Testis (tissue), 2 donors: ENCODE measurements at regions not wholly inside any gene's neighbourhood (a gene's known extent, or its start where the extent isn't known, plus 50 kb on each side); places are given as distances from the start of the nearest gene placed in this dataset.

ENCODE experiments used
- CTCF ChIP-seq, 3 experiments: fragments of 450-650 bp in 2 of 3; fragments of 200-600 bp in 1 of 3; sonication (generic) in 1 of 3; IDR thresholded peaks; one replicate each; pipeline ENCODE4 v1.5.1; 2016 to 2019; ENCODE audit warnings: antibody characterized with exemption in 3 of 3, mild to moderate bottlenecking in 2 of 3, moderate library complexity in 1 of 3
- POLR2A ChIP-seq: fragments of 450-650 bp; IDR thresholded peaks from one replicate; pipeline ENCODE4 v1.6.1; 2017; ENCODE audit warnings: antibody characterized with exemption, mild to moderate bottlenecking, moderate library complexity

- no peak for TF ChIP-seq CTCF (IDR thresholded peaks at IDR 0.05)
- TF ChIP-seq POLR2A = no peak
Measured at GRCh38 chr16:26344240-26344776, 652.5 kb downstream of the HS3ST4 start.
